HG02642 (cell line): ENCODE measurements at regions not wholly inside any gene's neighbourhood (a gene's known extent, or its start where the extent isn't known, plus 50 kb on each side); places are given as distances from the start of the nearest gene placed in this dataset.
"Not testable (repeated sequence)": the region's sequence is repeated elsewhere in the genome, so short reads cannot be mapped to it uniquely, and the experiment has no call there.

Source experiments
- ATAC-seq: cut with Tn5 transposase; IDR thresholded peaks from one replicate; pipeline ENCODE4 v1.9.1; 2021; ENCODE audit warnings: mild to moderate bottlenecking; ENCODE audit not compliant: unreplicated experiment, poor library complexity

DNA sequence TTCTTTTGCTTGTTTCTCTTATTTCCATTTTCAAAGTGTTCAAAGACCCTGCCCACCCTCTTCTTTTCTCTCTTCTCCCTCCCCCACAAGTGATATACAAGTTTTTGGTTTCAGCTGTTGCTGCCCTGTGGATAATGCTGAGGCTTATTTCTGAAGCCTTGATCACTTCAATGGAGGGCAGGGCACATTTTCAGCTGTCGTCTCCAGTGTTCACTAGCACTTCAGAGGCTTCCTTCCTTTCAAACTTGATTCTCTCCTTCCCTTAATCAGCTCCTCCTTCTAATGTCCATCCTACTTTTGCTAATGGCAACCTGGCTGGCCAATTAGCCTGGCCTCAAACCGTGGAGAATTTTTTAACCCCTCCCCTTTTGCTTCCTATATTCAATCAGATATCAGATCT, 435.7 kb upstream of the RUNX1 start:
- ATAC-seq, result no peak

GRCh38 chr21:35484032-35484431, 434.9 kb upstream of the RUNX1 start:
- ATAC-seq, result no peak

DNA sequence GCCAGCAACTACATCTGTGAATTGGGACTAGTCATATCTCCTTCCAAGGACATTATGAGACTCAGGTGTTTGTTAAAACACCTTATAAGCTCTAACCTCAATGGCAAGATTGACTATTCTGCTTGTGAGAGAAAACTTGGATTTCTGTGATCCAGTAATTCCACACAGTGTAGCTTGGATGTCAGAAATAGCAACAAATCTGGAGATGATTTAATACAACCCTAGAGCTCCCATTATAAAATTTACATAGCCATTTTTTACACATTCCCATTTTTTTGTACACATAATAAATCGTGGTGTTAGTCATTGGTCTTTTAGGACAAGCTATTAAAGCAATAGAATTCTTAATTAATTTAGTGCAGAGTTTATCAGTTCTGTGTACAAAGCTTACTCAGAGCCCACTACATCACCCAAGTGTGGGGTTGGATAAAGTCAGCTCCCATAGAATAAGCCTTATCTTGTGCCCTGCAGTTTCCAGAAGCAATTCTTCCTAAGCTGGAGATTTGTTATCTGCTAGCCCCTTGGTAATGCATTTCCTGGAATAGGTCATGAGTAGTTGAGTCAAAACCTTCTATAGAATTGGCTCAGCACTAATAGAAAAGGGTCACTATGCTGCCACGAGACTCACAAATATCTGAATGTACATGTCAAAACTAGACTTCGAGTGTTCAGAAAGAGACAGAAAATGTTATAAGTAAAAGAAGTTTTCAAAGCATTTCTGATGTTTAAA, 434.0 kb upstream of the RUNX1 start:
- no peak for ATAC-seq

DNA sequence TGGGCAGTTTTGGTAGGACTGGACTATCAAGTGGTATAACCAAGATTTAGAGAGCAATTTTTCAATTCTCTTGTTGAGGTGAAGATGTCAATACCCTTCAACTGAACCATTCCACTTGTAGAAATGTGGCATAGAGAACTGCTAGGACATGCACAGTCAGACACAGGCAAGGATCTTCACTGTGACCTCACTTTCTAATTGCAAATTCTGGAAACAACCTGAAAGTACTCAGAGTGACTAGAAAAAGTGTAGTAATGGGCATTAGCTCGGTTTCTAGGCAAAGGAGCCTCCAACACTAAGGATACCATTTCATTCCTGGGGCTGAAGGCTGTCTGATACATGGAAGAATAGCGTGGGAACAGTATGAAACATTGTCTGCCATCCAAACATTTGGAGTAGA, 433.0 kb upstream of the RUNX1 start:
- ATAC-seq, result no peak

DNA sequence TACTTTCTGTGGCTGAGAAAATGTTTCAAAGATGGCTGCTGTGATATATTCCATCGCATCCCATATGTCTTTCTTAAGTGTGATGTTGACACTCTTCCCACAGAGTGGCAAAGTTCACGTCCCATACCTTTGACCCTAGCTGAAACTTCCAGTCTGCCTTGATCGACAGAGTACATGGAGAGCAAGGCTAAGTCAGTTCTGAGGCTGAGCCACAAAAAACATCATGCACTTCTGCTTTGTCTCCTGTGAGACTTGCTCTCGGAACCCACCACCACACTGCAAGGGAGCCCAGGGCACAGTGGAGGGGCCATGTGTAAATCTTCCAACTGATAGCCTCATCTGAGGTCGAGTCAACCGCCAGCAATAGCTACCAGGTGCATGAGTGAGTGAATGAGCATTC, 431.9 kb upstream of the RUNX1 start:
- no peak for ATAC-seq

GRCh38 chr21:35479529-35479928, 430.4 kb upstream of the RUNX1 start:
- ATAC-seq, result no peak

- no peak for ATAC-seq
Measured at GRCh38 chr21:35479065-35479448, 430.0 kb upstream of the RUNX1 start.

DNA sequence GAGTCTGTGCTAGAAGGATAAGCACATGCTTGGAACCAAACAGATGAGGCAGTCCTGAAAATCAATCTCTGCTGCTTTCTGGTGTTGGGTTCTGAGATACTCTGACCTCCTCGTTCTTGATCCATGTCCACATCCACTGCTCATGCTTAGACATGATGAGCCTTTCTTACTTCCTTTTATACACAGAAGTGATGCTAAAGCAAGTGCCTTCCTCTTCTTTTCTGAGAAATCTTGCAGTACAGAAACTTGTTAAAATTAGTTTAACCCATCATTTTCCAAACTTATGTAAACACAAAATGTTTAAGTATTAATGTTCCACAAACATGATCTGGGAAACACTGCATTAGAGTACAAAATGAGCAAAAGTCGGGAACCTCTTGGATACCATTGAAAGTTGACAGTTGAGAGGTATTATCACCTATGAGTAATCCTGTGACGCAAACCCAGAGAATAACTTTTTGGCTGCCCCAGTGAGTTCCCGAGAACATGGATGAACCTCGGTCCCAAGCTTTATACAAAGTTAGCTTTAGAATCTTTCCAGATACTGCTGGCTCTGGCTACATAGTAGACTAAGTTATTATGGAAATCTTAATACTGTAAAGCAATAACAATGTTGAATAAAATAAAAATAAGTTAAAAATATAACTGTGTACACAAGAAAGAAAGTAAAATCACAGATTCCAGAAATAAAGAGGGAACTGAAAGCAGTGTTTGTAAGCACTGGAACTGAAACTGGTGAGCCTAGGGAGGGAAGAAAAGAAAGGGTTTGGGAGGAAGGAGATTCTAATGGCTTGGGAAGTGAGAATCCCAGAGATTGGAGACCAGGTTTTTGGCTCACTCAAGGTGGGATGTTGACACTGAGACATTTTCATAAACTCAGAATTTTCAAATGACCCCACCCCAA, 429.3 kb upstream of the RUNX1 start:
- no peak for ATAC-seq

GRCh38 chr21:35477622-35478021, 428.5 kb upstream of the RUNX1 start:
- ATAC-seq, result no peak

GRCh38 chr21:35476621-35477395, 427.7 kb upstream of the RUNX1 start:
- ATAC-seq, result no peak

DNA sequence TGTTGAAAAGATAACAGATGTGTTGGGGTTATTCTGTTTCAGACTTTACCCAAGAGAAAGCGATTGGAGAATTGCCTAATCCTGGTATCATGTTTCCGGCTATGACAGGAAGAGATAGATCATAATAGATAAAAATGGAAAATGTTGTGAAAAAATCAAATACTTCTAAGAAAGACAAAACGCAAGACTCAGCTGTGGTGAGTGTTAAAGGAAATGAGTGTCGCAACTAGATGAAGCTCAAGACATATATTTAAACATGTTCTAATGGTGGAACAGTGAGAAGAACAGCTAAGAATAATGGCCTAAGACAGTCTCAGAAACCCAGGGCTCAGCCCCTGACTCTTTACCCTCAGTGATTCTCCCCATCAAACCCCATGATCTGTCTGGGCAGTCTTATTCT, 426.7 kb upstream of the RUNX1 start:
- no peak for ATAC-seq

DNA sequence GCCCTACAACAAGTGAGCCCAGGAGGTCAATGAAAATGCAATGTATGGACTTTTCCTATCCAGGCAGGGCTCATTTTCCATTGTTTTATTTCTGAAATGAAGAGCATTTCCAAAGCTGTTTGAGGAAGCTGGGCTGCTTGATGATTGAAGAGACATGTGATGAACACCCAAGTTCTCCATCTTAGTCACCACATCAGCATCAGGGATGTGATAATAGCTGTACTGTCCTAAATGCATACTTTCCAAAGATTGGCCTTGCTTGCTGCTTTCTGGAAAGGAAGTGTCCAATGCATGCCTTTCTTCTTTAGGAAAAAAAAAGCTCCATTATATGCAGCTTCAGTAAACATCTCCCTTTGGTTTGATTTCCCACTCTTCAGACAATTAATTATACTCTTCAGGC, 425.9 kb upstream of the RUNX1 start:
- no peak for ATAC-seq

- ATAC-seq, result no peak
Measured at GRCh38 chr21:35473496-35473895, 424.4 kb upstream of the RUNX1 start.

DNA sequence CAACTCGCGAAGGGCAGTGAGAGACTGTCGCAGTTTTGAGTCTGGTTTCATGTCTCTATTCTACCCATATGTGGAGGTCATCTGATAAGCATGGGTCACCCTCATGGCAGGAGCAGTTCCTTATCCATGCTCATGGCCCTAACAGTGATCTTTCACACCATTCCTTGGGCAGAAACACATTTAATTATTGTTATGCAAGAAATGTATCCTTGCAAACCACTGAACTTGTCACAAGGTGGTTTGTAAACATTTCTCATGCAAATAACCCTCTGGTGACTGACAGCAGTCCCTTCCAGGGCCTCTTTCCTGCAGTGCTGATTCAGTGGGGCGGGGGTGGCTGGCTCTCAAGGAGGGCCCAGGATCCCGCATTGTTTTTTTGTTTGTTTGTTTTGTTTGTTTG, 421.4 kb upstream of the RUNX1 start:
- ATAC-seq, result no peak

GRCh38 chr21:35469498-35469897, 420.4 kb upstream of the RUNX1 start:
- no peak for ATAC-seq

DNA sequence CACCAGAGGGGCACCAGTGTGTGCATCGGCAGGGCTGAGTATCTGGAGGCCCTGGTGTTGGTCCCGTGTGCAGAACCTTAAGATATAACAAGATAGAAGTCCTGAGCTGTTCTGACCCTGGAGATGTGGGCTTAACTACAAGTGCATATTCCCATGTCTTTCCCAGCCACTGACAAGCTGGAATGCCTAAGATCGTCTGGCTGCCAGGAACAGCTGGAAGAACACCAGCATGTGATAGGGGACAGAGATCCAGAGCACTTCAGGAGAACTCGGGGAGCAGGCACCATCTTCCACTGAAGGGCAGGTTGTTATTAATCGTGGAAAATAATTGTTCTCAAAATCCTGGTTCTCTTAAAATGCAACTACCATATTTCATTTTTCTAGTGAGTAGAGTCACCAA, 419.9 kb upstream of the RUNX1 start:
- ATAC-seq, result no peak

GRCh38 chr21:35467566-35467965, 418.5 kb upstream of the RUNX1 start:
- ATAC-seq, result no peak

- not testable (repeated sequence) for ATAC-seq
Measured at GRCh38 chr21:35466681-35467080, 417.6 kb upstream of the RUNX1 start.

DNA sequence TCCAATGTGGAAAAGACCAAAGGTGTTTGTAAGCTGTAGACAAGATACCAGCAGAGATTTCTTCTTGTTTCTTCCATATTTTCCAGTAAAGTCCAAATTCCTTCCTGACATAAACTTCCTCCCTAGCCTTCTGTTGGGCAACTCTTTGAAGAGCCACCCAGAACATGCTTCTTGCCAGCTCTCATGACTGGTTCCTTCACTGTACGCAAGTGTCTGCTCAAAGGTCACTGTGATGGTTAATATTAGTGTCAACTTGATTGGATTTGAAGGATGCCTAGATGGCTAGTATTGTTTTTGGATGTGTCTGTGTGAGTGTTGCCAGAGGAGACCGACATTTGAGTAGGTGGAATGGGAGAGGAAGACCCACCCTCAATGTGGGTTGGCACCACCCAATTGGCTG, 416.6 kb upstream of the RUNX1 start:
- ATAC-seq, result no peak

DNA sequence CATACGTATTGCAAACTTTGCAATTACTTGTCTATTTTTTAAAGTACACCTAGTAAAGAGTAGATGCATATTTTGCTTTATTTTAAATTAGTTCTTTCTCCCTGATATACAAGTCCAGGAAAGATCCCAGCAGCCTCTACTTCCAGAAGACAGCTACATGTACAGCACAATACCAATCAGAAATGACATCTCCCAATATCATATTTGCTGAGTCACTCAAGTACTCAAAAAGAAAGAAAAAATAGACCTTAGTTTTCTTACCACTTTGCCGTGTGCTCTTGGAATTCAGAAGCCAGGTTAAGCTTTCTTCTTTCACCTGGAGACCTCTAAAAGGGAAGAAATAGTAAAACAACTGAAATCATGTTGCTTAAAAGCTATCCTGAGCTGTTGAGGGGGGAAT, 412.6 kb upstream of the RUNX1 start:
- no peak for ATAC-seq

- no peak for ATAC-seq
Measured at GRCh38 chr21:35460441-35460840, 411.3 kb upstream of the RUNX1 start.
